DLD1 (cell line): ENCODE measurements at regions not wholly inside any gene's neighbourhood (a gene's known extent, or its start where the extent isn't known, plus 50 kb on each side); places are given as distances from the start of the nearest gene placed in this dataset.

ENCODE experiments used
- in situ Hi-C: cut with HindIII; loops from 2 replicates; pipeline ENCODE4 v1.10.0; 2017; ENCODE audit warnings: low sequenced_read_pairs

DNA sequence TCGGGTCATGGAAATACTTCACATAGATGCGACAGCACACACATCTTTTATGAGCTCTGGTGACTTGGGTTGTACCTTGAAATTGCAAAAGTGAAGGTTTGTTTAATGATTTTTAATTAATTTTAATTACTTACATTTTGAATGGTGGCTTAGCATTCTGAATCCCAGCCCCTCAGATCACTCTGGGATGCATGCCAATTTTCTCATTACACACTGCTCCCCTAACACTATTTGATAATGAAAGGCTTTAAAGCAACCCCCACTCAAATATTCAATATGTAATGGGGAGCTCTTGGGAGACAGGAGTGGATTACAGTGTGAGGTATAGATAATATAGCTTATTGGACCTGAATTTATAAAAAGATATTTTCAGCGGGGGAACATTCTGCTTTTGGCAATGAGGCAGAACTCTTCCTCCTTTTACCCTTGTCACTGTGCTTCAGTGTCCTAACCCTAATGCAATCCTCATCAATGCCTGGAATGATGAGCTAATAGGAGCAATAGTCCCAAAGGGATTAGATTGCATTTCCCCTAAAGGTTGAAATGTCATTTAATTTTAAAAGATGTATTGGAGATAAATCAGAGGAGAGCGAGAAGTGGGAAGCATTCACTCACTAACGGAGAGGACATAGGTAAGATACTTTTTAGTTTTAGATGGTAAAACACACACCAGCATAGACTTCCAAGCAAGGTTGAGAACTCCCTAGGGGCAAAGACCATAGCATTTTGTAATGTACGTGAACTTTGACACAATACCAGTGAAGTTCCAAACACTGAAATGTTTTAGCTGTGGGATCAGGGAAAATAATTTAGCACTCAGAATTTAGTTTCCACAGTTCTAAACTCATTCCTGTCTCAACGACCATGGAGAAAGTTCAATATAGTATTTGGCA, 384.1 kb upstream of the PLXNA2 start:
- in situ Hi-C loops = no loop called here

GRCh38 chr1:208631092-208631491, 386.9 kb upstream of the PLXNA2 start:
- in situ Hi-C loops = no loop called here

DNA sequence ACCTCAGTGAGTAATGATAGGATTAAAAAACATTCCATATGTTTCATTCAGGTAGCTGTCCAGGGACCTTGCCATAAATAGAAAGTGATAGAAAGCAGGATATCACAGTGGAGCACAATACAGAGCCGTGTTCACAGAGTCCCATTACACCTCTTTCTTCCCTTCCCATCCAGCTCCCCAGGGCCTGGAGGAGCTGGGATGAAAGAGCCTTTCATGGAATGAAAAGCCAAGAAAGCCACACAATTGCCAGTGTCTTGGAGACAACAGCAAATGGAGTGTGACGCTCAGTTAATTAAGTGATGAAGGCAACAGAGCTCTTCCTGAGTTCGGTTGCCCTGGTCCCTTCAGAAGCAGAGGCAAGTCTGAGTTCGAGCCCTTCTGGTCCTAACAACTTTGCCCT, 387.3 kb upstream of the PLXNA2 start:
- in situ Hi-C loops = no loop called here

- in situ Hi-C loops = no loop called here
Observed at GRCh38 chr1:208634346-208635140, 390.4 kb upstream of the PLXNA2 start.

- in situ Hi-C loops = no loop called here
Observed at GRCh38 chr1:208637181-208637580, 393.0 kb upstream of the PLXNA2 start.

DNA sequence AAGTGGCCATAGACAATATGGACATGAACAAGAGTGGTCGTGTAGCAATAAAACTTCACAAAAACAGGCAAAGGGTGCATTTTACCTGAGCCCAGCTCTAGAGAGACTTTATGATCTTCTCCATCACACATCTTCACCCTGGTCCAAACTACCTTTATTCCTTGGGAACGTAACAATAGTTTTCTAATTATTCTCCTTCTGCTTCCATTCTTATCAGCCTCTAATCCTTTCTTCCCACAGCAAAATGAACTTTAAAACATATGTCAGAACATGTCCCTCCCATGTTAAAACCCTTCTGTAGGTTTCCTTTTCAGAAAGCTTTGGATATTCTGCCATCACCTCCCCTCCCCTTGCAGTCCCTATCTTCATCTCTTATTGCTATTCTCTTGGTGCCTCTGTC, 395.2 kb upstream of the PLXNA2 start:
- in situ Hi-C loops = no loop called here

- in situ Hi-C loops = no loop called here
Observed at GRCh38 chr1:208640295-208640694, 396.1 kb upstream of the PLXNA2 start.

DNA sequence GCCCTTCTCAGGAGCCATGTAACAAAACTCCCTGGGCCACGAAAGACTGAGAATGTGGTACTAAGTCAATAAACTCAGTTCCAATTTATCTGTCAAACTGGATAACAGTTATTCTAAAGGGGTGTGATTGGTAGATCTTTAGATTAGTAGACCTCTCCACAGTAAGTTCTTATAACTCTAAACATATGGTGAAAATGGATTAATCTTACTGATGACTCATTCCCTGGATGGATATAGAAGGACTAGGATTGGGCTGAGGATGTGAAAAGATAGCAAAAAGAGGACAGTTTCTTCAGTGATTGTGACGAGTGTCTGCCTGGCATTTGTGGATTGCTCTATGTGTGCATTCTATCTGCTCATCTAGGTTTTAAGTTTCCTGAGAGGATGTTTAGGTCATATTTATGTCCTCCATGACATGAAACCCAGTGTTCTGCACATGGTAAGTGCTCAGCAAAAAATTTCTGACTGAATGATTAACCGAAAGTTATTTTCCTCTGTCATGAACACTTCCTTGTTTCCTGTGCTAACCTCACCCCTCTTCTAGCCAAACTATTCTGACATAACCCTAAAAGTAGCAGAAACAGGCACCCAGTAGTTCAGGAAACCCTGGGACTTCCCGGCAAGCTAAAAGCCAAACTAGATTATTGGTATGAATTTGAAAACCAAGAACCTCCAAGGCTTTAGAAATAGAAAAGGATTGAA, 397.5 kb upstream of the PLXNA2 start:
- in situ Hi-C loops = no loop called here

DNA sequence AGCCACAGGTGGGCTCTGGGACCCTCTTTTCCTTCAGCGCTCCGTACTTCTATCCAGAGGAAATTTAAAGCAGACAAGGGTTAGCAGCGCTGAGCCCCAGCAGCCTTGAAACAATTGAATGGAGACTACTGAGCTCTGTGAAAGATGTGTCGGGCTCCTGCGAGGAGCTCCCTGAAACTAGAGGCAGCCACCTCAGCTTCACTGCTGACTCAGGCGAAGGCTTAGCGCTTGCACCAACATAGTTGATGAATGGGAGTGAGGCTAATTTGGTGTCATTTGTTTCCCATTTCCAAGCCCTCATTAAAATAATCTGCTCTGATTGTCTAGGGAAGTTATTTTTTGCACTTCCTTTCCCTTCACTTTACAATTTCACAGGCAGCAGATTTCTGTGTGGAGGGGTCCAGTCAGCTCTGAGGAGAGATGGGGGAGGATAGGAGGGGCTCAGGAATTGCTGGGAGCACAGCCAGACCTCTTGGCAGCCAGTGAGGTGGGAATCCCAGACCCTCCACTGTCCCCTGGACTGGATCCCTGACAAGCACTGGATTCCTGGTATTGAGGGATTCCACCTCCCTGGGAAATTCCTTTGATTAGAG, 398.9 kb upstream of the PLXNA2 start:
- in situ Hi-C loops = no loop called here

DNA sequence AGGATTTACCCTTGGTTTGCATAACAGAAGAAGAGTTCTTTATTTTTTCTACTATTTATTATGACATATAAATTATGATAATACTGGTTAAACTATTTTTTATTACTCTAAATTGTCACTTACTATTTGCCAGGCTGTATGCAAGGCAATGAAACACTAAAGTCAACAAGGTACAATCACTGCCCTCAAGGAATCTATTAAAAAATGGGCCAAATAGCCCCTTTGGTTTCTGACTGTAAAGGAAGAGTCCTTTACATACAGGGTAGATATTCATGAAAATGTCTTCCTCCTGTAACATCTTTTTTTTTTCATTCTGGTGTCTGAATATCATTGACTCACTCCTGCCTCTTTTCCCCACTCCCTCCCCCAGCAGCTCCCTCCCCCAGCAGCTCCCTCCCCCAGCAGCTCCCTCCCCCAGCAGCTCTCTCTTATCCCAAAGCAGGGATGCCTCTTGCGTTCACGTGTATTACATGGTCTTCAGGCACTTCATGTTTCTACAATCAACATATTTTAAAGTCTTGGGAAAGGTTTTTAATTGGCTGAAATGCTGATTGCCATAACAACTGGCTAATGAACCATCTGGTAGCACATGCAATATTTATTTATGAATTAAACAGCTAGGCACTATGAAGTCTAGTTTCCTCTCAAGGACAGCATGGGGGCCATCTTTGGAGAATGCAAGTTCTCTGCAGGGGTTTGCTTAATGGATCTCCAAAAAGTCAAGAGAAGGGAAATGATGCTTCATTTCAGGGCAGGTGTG, 400.4 kb upstream of the PLXNA2 start:
- in situ Hi-C loops = no loop called here

DNA sequence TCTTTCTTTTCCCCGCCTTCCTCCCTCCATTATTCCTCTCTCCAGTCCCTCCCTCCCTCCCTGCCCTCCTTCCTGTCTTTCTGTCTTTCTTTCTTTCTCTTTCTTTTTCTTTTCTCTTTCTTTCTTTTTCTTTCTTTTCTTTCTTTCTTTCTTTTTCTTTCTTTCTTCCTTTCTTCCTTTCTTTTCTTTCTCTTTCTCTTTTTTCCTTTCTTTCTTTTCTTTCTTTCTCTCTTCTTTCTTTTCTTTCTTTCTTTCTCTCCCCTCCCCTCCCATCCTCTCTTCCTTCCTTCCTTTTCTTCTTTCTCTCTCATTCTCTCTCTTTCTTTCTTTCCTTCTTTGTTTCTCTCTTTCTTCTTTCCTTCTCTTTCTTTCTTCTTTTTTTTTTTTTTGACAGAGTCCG, 402.2 kb upstream of the PLXNA2 start:
- in situ Hi-C loops = no loop called here

DNA sequence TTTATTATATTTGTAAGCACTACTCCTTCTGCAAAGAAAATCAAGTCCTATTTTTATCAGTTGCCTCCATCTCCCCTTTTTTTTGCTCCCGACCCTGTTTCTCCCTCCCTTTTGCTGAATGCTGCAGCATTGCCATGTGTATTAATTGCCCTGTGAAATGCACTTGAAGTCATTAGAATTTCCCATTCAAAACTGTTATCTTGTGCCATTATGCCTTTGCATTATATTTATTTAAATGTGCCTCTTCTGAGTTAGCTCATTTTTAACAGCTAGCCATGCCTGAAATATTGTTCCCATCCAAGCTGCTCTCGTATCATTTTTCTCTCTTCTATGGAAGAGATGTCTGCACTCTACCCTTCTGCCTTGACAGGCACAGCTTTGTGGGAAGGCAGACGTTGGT, 404.0 kb upstream of the PLXNA2 start:
- in situ Hi-C loops = no loop called here

DNA sequence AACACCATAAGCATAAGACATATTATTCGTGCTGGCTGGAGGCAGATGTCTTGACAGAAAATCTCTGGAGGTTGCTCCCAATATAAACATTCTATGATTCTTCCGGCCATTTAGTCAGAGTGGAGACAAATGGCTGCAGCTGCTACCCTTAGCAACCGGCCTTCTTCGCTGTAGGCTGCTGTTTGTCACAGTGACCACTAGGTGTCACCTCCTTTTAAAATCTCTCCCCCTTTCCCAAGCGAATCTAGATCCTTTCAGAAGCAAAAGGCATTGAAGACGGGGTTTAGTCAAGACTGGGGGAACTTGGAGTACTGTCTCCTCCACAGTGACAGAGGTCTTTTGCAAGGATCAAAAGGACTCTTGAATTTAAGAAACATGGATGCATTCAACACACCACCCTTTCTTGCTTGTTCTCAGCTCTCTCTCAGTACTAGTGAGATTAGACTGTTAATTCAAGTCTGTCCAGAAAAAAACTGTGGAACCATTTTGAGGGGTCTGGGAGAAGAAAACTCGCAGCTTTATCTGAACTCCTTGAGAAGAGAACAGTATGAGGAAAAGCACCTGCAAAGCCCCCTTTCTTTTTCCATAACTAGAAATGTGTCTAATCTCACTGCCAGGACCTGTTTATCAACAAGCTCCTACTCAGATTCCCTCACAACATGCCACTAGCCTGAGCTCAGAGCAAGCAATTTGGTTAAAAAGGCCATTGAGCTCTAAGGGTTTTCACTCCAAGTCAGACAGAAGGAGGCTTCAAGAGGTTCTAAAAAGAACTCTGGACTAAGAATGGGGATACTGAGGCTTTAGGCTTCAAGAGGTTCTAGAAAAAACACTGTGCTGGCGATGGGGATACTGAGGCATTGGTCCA, 408.3 kb upstream of the PLXNA2 start:
- in situ Hi-C loops = no loop called here

- in situ Hi-C loops = no loop called here
Observed at GRCh38 chr1:208653426-208653825, 409.2 kb upstream of the PLXNA2 start.

- in situ Hi-C loops = no loop called here
Observed at GRCh38 chr1:208654241-208654640, 410.1 kb upstream of the PLXNA2 start.

DNA sequence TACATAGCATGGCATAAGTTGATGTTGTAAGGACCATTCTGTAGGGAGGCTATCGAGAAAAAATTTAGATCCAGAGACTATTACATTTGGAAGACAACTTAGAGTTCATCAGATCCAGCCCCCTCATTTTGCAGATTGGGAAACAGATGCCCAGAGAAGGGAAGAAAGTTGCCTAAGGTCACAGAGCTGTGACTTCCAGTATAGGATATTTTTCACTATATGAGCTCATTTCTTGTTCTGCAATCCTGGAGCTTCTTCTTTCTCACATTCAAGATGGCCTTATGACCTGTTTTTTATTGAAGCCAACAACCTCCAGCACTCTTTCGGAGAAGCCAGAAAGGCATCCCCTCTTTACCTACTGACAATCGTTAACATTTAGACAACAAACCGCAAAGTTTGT, 421.8 kb upstream of the PLXNA2 start:
- in situ Hi-C loops = no loop called here

GRCh38 chr1:208668991-208669390, 424.8 kb upstream of the PLXNA2 start:
- in situ Hi-C loops = no loop called here

DNA sequence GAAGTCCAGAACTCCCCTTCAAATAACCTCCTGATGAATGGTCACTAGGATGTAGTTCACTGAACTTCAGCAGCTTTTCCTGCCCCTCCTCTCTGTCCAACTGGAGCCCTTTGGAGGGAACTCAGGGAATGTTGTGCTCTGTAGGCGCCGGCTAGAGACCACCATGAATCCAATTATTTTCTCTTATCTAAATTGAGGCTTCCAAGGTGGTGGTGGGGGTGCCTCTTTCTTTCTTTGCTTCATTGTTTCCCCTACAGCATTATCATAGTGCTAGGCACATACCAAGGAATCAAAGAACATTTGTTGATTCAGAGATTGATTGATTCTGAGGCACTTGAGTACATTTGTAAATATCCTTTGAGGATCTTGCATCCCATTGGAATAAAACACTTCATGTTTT, 426.6 kb upstream of the PLXNA2 start:
- in situ Hi-C loops = no loop called here

GRCh38 chr1:208681878-208682663, 437.9 kb upstream of the PLXNA2 start:
- in situ Hi-C loops = no loop called here
